Left ventricle myocardium superior (tissue), 1 donor: ENCODE measurements at regions not wholly inside any gene's neighbourhood (a gene's known extent, or its start where the extent isn't known, plus 50 kb on each side); places are given as distances from the start of the nearest gene placed in this dataset.

ENCODE experiments used
- ATAC-seq: fragments of 200-7000 bp; cut with Tn5 transposase; one replicate; pipeline ENCODE4 v1.9.1; 2020; ENCODE audit warnings: mild to moderate bottlenecking, moderate library complexity
- DNase-seq: peaks from one replicate; pipeline ENCODE4 v3.0.0-alpha.2; 2020
- intact Hi-C: fragments of 100-400 bp; cut with micrococcal nuclease; formaldehyde crosslinking; loops from one replicate; pipeline ENCODE4 v1.11.0; 2022
- donor health status: DM: no; HTN: yes; CAD: no; lungs with severe emphysema.

DNA sequence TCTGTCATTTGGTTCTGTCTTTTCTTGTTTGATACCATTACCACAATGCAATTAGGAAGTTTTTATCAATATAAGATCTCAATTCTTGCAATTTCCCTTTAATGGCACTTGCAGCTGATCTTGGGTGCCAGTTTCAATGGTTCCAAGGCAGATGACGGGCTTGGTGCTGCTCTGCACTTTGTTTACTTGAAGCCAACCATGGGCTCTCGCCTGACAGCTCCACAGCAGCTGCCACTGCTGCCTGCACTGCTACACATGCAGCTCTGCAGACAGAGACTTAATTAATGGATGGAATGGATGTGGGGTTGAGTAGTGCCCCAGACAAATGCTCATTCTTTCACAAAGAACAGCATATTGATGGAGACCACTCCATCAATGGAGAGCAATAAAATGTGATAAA, 1024.3 kb upstream of the EPHA7 start:
- intact Hi-C loops, result no loop called here
- no peak for DNase-seq
- no peak for ATAC-seq

DNA sequence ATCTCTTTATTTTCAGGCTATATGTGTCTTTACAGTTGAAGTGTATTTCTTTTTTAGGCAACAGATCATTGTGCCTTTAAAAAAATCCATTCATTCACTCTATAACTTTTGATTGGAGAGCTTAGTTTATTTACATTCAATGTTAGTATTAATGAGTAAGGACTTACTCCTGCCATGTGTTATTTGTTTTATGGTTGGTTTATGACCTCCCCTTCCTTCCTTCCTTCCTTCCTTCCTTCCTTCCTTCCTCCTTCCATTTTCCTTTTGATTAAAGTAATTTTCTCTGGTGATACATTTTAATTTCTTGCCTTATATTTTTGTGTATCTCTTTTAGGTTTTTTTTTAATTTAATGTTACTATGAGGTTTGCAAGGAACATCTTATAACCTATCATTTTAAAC, 1005.3 kb upstream of the EPHA7 start:
- ATAC-seq, result no peak
- DNase-seq, result no peak
- intact Hi-C loops, result no loop called here

DNA sequence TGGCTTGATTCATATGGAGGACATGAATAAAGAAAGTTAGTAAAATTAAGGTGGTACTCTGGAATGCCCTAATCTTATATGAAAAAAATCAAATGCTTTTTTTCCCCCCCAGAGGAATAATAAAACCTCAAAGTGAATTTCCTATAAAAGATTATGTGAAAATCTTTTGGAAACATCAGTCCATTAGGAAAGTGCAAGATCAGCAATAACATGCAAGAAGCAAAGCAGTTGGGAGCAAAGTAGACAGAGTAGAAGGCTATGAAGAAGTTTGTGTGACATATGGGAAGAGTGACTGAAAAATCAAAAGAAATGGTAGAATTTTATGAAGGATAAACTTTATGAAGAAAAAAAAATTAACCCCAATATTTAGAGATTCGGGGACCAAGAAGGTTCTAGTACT, 998.0 kb upstream of the EPHA7 start:
- DNase-seq (no peak), ATAC-seq (no peak)
- intact Hi-C loops, result no loop called here

DNA sequence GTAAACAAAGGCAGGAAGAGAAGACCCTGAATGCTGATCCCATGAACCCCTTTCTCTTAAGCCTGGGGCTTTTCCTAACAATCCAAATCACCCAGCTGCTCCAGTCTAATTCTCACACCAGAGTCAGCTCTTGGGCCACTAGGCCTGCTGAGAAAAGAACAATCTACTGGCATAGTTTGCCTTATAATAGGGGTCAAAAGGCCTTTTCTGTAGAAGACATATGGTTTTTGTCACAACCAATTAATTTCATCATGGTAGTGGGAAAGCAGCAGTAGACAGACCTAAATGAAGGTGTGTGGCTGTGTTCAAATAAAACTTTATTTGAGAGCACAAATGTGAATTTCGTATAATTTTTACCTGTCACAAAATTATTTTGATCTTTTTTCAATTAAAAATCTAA, 994.7 kb upstream of the EPHA7 start:
- ATAC-seq, result no peak
- intact Hi-C loops, result no loop called here
- DNase-seq, result no peak

DNA sequence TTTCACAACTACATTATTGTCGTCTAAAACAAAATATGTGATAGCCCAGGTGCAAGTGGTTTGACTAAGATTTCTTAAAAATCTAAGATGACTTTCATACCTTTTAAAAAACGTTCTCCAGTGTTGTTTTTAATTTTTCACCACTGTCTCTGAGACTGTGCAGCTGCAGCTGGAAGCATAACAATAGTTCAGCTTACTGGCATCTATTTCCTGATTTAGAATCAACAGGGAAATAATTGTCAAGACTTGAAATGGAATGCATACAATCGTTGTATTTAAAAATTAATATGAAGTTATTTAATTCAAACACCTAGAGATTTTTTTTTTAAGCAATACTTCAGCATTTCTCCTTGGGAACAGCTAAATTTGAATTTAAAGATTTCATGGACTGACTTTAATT, 982.0 kb upstream of the EPHA7 start:
- ATAC-seq (no peak), DNase-seq (no peak)
- intact Hi-C loops, result no loop called here

DNA sequence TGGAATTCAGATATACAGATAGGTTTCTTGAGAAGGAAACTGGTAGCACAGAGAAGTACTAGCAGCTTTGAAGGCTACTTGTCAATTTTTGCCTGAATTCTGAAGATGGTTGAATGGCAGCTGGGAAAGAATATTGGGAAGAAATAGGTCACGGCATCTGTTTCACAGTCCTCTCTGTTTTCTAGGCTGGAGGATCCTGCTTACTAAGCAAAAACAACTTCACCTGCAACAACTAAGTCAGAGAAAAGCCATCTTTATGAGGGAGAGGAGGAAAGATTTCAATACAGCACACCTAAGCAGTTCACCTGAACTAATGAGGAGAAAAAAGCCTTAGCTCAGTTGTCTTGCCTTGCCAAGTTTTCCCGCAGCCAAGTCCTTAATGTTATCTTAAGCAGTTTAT, 975.5 kb upstream of the EPHA7 start:
- DNase-seq (no peak), ATAC-seq (no peak)
- intact Hi-C loops, result no loop called here

DNA sequence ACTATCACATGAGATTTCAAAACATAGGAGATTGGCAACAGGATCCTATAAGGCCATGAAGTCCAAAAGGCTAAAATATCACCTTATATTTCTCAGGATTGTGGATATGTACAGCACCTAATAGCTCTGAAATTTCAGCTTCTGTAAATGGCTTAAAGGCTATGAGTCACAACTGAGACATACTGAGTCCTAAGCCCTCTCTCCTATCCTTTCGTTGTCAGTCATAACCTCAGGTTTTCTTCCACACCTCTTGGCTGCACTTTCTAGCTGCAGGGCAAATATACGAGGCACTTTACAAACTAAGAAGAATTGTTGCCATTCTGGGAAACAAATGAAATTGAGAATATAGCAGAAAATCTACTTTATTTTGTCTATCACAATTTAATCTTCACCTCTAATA, 969.9 kb upstream of the EPHA7 start:
- no peak for DNase-seq
- intact Hi-C loops, result no loop called here
- no peak for ATAC-seq

DNA sequence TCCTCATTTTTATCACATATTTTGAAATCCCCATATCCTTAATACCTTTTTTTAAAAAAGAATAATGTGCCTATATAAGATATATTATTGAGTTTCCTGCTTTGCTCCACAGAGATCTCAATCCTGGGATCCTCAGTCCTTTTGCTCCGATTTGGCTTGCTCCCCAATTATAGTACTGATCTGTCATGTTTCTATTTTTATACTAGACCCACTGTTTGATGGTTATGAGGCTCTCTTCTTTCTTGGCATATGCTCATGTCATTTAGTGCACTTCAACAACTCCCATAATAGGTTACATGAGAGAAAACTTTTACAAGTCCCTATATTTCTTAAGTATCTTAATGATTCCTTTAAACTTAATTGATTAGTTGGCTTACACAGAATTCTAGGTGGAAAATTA, 958.5 kb upstream of the EPHA7 start:
- no peak for DNase-seq
- ATAC-seq, result peak; percentile 87
- intact Hi-C loops, result no loop called here

DNA sequence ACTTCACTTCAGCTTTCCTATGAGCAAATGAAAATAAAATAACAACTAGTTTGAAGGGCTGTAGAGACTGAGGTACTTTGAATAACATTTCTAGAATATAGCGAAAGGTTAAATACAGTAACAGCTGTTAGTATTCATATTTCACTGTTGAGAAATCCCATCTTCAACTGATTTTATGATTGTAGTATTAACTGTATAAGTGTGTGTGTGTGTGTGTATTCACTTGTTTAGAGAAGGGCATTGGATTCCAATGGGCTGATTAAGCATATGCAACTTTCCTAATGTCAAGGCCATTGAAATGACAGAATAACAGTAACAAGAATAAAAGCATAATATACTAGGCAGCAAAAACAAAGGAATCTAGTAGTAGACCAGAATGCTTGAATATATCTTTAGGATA, 957.5 kb upstream of the EPHA7 start:
- ATAC-seq (no peak), DNase-seq (no peak)
- intact Hi-C loops, result no loop called here

DNA sequence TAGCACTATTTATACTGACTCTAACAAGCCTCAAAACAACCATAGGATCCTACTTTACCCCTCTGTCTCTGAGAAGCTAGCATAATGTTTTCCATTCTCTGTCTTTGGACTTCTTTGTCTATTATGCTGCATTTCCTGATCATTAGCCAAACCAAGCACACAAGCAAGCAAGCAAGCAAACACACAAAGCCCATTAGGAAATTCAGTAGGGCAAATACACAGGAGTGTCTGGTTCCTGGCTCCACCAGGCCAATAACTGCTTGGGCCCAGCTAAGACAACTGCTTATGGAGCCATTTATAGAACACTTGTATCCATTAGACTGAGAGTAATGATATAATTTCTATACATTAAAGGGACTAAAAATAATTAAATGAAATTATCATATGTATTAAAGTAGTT, 952.9 kb upstream of the EPHA7 start:
- intact Hi-C loops, result no loop called here
- ATAC-seq (no peak), DNase-seq (no peak)

DNA sequence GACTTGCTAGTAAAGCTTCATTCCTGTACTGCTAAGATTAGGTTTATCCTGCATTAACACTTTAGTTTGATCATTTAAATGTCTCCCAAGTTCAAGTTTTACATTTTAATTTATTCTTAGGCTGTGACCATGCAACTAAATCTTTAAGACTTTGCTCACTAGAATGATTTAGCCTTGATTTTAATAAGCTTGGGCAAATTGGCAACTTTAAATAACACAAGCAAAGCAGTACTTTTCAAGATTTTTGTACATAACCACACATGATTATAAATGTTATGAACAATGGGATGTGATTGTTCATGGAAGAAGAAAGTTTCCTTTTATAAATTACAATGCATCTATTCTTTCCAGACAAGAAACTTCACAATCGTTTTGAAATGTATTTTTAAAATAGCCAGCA, 948.0 kb upstream of the EPHA7 start:
- DNase-seq (no peak), ATAC-seq (no peak)
- intact Hi-C loops, result no loop called here

DNA sequence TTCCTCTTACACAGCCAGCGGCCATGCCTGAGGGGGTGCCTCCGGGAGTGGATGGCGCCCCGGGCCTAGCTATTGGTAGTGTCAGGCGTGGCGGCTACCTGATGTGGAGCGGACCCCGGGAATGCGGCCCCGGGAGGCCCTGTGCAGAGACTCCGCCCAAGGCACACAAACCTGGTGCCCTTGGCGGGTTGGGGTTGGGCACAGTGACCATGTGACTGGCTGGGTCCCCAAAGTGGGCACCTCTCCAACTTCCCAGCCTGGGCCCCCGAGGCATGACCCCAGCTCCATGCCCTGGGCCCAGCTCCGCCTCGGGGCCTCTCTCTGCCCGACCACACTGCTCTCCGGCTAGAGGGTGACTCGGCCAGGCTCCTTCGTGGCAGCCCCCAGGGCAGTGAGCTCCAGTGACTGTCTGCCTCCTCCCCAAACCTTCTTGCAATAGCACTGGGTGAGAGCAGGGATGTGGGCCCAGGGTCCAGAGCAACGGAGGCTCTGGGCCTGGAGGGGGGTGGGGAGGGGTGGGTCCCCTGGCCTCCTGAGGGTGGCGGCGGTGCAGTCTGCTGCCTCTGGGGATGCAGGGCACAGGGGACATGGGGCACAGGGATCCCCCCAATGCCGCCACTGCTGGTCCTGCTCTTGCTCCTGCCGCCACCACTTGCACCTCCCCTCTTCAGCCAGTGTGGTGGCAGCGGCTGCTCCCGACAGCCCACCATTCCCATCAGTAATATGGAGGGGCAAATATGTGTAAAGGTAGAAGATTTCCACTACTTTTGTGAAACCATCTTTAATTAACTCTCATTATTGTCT, 942.9 kb upstream of the EPHA7 start:
- no peak for DNase-seq
- no peak for ATAC-seq

DNA sequence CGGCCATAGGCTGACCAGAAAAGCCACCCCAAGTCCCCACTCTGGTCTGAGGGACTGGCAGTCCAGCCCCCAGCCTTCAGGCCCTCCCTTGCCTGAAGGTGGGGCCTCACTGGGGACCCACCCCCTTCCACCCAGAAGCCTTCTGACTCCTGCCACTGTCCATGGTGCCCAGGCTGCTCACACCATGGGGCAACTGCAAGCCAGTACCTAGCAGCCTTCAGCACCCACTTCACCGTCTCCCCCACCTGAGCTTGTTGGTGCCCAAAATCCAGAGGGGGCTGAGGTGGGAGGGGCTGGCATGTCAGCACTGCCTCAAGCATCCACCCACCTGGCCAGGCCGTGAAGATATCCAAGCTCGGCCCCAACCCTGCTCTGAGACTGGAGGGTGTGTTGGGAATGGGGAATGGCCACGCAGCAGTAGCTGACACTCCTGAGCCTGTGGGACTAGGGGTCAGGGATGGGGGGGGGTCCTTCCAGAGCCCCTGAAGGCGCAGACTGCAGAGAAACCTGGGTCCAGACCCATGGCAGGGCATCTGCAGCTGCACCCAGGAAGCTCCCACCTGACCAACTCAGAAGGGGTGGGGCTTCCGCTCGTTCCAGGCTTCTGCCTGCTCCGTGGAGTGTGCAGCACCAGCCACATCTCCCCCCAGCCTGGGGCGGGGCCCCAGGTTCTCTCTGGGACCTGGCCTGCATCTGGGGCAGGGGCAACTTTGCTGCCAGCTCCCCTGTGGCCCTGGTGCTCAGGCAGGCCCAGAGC, 942.1 kb upstream of the EPHA7 start:
- ATAC-seq, result no peak
- no peak for DNase-seq
- intact Hi-C loops, result no loop called here

More for the DNA sequence above, 942.9 kb upstream of the EPHA7 start:
- intact Hi-C loops, result no loop called here

DNA sequence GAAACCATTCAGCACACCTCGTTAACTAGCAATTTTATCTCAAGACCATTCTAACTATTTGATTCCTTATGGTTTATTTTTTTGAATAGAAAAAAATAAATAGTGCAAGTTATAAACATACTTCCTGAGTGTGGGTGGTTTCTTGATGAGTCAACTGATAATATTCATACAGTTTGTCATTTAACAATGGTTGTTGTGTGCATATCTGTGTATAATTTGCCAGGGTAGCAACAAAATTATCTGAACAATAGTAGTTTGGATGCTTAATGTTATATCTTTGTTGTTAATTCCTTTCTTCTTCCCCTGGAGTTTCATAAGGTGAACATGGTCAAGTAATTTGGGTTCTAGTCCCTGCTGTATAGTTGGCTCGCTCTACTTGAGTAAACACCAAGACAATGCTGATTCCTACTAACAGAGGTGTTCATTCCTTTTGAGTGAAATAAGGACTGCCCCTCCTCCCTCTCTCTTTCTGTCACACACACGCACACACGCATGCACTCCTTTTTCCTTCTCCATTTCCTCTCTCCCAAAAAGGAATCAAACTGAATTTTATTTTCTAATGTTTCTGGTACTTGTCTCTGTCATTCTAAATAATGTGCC, 938.1 kb upstream of the EPHA7 start:
- intact Hi-C loops, result no loop called here
- ATAC-seq, result no peak
- DNase-seq, result no peak

DNA sequence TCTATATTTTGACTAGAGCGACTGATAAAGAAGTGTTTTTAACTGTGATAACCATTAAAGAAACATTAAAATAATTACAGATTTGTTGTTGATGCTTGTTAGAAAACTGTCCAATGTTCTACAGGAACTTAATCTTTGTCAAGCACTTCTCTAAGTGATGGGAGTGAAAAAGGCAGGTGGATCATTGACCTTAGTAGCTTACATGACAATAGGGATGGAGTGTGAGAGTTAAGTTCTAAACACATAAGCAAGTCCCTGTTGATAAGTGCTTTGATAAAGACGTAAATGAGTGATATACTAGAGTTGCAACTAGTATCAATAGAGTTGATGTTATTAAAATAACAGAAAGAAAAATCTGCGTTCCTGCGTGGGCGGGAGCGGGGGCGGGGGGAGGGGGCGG, 931.5 kb upstream of the EPHA7 start:
- ATAC-seq (no peak), DNase-seq (no peak)
- intact Hi-C loops, result no loop called here

DNA sequence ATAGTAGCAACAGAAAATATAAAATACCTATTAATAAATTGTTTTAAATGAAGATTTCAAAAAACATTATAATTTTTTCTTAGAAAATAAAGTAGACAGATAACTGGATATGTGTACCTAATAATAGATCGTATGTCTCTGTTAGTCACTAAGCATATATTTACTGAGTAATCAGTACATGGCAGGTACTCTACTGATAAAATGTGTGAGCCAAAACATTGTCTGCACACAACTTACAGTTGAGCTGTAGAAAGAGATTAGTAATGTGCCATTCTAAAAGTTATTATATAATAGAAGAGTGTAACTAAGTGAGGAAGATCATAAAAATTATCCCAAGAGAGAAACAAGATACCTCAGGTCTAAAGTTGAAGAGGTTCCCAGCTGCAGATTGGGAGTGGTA, 929.9 kb upstream of the EPHA7 start:
- intact Hi-C loops, result no loop called here
- ATAC-seq, result no peak
- DNase-seq, result no peak

DNA sequence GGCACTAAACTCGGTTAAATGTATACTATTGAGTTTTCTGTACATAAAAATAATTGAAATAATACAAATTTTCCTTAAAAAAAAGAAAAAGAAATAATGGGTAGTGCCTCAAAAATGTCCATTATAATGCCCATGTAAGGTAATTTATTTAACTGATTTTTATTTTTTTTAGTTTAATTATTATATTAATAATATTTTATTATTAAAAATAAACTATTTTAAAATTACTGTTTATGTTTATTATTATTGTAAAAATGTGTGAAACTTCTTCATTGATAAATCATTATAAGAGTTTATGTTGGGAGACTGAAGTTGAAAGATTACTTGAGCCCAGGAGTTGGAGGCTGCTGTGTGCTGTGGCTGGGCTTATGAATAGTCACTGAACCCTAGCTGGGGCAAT, 925.5 kb upstream of the EPHA7 start:
- intact Hi-C loops, result no loop called here
- DNase-seq (no peak), ATAC-seq (no peak)

DNA sequence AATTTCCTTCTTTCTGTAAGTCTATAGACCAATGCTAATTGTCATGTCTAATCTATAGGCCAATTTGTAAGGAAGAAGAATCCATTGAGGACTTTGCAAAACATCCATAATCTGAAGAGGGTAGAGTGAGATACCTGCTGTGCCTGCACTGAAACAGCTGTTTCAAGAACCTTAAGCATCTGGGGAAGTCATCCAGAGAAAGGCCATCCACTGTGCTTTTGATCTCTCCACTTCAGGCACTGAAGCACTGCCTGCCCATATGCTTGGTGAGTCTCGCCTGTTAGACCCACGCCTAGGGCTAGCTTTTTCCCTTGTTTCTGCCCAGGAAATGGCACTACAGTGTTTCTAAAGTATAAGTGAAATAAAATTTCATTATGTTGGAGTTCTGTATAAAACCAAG, 921.8 kb upstream of the EPHA7 start:
- DNase-seq, result no peak
- intact Hi-C loops, result no loop called here

DNA sequence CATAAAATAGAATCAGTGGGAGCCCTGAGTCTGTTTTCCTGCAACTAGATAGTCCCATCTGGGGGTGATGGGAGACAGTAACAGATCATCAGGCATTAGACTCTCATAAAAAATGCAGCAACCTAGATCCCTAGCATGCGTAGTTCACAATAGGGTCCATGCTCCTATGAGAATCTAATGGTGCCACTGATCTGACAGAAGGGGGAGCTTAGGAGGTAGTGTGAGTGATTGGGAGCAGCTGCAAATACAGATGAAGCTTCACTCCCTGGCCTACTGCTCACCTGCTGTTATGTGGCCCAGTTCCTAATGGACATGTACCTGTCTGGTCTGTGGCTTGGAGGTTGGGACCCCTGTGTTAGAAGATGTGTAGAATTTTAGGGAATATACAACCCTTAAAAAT, 904.5 kb upstream of the EPHA7 start:
- DNase-seq (no peak), ATAC-seq (peak; percentile 37)
- intact Hi-C loops, result no loop called here

More for the DNA sequence above, 921.8 kb upstream of the EPHA7 start:
- ATAC-seq, result no peak

DNA sequence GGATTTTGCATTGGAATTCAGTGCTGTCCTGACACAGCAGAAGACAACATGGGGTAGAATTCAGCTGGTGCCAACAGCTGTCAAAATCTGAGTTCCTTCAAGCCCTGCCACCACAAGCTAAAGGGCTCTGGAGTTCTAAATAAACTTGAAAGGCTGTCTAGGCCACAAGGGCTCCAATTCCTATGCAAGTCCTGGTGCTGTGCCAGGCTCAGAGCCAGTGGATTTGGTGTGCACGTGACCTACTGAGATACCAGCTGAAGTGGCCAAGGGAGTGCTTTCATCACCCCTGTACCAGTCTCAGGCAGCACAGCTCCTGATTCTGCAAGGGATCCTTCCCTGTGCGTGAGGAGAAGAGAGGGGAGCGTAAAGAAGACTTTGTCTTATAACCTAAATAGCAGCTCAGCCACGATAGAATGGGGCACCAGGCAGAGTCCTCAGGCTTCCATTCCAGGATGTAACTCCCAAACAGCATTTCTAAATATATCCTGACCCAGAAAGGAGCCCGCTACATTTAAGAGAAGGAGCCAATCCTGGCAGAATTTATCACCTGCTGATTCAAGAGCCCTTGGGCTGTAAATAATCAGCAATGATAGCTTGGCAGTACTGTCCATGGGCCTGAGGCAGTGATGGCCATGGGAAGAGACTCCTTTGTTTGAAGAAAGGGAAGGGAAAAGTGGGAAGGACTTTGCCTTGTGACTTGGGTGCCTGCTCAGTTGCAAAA, 881.2 kb upstream of the EPHA7 start:
- intact Hi-C loops, result no loop called here
- ATAC-seq, result peak; percentile 100

More for the DNA sequence above, 881.2 kb upstream of the EPHA7 start:
- peak; percentile 82 for DNase-seq
